GM18519 (cell line): ENCODE measurements at regions not wholly inside any gene's neighbourhood (a gene's known extent, or its start where the extent isn't known, plus 50 kb on each side); places are given as distances from the start of the nearest gene placed in this dataset.

Experiments
- ATAC-seq: cut with Tn5 transposase; IDR thresholded peaks from one replicate; pipeline ENCODE4 v1.9.1; 2021; ENCODE audit warnings: mild to moderate bottlenecking, moderate library complexity; ENCODE audit not compliant: unreplicated experiment, low FRiP score

DNA sequence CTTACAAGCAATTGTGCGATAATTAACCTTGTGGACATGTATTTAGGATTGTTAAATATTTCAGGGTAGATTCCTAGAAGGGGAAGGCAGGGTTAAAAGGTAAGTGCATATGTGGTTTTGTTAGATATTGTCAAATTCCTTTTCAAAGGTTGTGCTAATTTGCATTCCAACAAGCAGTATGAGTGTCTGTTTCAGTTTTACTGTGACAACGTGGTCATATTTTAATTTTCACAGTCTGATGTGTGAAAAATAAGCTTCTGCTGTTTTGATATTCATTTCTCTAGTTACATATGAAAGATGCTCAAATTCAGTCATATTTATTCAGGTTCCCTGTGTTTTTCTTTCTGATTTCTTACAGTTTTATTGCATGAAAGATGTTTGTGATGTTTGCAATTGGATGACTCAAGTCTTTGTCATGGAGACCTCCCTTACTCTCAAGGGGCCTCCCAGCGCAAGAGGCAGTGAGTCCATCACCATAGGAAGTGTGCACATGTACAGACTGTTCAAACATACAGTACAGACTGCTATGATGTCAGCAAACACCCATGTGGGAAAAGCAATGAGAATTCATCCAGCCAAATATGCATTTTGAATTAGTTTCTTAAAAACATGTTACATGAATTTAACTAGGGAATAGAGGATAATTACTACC, 310.8 kb downstream of the GALR1 start:
- ATAC-seq: peak; percentile 76

DNA sequence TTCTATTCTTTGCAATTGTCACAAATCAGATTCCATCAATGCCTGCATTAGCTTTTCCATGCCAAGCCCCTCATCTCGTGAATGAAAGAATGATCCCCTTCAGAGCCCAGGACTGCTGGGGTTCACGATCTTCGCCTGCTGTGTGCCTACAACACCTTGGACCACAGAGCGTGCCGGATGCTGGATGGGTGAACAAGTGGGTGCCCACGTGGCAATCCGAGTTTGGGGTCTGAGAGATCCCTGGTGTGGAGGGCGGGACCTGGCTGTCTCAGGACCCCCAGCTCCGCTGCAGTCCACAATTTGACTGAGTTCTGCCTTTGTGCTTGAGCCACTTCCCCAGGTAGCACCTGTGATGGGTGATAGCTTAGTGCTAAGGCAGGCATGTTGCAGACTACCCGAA, 317.0 kb downstream of the GALR1 start:
- no peak for ATAC-seq

DNA sequence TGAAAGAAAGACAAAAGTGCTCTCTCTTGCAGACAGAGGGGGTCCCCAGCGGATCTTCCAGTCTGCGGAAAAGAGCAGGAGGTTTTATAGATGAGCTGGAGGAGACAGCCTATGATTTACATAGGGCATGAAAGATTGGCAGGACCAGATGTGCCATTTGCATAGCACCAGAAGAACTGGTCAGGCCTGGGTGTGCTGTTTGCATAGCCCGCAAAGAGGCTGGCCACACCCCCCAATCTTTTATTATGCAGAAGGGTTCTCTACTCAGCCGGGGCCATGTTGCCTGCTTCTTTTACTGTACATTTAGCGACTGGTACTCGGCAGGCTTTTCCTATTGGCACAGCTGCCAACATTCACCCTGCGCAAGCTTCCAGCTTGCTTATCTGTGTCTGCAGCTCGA, 317.6 kb downstream of the GALR1 start:
- no peak for ATAC-seq

DNA sequence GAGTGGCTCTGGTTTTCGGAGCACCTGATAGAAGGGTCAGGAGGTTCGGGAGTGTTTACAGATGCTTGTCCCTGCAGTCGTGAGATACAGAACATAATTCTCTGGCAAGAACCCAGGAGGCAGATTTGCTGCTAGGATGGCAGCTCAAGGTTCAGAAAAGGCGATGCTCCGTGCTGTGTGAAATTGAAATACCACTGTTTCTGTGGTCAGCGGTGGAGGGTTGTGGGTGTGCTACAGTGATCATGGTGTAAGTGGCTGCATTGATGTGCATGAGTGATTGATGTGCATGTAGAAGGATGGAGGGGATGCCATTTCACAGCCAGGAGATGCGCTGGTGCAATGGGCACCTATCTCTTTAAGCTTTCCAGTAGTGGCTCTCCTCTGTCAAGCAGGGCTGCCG, 322.1 kb downstream of the GALR1 start:
- ATAC-seq: no peak

DNA sequence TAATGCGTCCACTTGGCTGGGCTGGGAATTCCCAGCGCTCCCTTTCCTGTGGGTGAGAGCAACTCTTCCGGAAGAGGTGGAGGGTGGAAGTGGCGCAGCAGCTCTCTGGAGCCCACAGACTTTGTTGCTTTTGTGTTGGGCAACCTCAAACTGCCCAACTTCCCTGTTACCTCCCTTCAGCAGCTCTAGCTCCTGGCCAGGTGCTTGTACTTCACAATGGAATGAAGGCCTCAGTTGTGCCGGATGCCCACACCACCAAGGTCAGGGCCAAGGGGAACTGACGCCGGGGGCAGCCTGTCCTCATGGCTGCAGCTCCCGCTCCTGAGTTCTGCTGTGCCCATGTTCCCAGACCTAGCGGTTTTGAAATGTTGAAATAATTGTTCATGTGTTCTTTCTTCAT, 322.9 kb downstream of the GALR1 start:
- ATAC-seq: no peak

DNA sequence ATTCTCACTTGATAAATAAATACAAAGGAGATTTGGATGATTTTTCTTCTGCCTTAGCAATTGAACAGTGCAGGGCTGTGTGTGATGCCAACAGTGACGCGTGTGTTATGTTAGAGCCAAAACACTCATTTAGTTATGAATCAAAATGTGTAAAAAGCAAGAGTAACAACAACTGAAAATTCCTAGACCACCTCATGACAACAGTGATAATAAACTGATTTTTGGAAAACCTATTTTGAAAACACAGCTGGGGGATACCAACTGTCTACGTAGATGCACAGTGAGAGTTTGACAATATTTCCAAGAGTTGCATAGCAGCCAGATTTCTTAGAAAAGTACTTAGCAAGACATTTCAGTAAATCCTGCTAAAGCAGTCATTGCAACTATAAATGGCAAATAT, 323.9 kb downstream of the GALR1 start:
- ATAC-seq: no peak

DNA sequence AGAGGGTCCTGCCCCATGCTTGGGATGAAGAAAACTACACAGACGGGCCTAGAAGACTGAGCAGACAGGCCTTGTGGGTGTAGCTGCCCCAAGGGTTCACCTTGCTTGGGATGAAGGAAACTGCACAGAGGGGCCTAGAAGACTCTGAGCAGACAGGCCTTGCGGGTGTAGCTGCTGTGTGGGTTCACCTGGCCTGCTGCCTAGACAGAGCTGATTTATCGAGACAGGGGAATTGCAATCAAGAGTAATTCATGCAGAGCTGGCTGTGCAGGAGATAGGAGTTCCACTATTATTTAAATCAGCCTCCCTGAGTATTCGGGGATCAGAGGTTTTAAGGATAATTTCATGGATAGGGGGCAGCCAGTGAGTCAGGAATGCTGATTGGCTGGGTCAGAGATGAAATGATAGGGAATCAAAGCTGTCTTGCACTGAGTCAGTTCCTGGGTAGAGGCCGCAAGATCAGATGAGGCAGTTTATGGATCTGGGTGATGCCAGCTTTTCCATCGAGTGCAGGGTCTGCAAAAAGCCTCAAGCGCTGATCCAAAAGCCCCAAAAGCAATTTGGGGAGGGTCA, 341.4 kb downstream of the GALR1 start:
- no peak for ATAC-seq

DNA sequence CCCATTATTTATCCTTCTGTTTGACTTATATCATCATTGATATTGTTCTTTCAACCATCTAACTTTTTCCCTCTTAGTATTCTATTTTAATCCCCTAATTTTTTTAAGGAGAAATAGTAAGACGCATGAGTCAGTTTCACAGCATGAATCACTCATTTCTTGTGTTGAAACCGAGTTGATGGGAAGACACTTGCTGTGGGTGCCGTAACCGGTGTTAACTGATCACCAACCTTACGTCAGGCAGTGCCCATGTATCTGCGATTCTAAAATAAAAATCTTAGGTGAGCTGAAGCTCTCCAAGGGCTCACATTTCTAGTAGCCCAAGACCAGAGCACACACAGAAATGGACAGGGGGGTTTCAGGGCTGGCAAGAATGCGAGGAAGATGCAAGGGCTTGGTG, 348.1 kb downstream of the GALR1 start:
- no peak for ATAC-seq

DNA sequence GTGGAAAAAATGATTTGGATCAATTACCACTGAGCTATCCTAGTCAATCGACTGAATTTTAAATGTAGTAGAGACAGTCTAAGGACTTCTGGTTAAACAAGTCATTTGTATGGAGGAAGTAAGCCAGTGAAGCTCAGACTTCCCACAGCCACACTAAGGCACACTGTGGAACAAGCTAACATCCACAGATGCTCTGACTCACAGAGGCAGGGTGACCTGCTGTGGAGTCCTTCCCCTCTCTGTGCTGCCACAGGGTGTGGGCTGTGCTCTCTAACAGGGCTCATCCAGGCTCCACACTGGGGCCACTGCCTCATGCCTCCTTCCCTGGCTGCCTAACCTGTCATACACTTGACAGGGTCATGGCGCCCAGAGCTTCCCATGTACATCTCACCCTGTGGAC, 351.0 kb downstream of the GALR1 start:
- ATAC-seq: no peak

DNA sequence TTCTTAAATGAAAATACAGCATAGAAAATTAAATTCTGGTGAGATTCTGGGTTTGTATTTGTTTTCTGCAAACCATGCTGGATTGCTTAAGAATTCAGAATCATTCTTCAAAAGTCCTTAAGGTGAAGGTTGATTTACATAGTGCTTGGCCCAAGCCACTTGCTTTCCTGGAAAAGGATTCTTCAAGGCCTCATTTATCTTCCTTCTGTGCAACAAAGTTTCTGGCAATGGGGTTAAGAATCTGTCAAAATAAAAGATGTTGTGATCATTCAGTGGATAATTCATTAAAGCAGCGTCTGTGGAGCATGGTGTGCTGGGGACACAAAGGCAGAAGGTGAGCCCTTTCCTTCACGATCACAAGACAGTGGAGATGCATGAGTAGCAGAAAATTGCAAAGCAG, 351.9 kb downstream of the GALR1 start:
- no peak for ATAC-seq

DNA sequence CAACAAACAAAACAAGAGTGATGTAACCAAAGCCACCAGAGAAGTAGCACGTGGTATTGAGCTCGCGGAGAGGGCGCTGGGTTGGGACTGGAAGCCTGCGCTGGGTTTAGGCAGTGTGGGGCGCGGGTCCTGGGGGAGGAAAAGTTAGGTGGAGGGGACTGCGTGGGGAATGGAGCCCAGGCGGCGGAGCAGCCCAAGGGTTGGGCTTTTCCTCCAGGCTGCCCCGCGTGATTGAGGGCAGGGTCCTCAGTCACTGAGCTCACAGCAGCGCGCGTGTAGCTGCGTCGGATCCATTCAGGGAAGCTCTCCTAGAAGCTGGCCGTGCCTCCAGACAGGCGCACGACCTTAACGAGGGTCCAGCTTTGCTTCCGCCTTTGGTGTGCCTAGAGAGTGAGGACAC, 357.4 kb downstream of the GALR1 start:
- no peak for ATAC-seq

DNA sequence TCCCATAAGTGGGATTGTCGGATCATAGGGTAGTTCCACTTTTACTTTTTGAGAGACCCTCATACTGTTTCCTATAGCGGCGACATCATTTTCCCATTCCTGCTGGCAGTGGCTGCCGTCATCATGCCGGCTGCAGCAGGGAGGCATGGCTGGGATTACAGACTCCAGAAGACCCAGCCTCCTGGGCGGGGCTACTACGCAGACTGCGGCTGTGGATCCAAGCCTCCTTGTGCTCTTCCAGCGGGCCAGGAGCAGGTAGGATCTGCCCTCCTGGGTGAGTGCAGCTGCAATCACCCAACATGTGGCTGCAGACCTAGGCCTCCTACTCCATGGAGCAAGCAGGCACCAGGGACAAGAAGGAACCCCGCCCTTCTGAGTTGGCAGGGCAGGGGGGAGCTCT, 359.2 kb downstream of the GALR1 start:
- ATAC-seq: no peak

DNA sequence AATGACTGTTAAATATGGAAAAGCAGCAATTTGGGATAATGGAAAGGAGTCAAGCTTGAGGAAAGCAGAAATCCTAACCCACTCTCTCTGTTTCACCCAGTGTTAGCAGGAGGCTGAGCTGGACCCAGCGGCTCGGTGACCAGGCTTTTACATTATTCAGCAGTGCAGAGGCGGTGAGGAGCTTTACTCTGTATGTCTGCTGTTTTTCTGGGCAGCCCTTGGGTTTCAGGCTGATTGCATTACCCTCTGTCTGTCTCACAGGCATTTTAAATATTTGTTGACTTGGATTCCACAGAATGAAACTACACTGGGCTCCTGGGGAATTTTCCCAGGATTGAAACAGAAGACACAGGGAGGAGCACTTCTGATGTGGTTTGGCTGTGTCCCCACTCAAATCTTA, 368.0 kb downstream of the GALR1 start:
- no peak for ATAC-seq

DNA sequence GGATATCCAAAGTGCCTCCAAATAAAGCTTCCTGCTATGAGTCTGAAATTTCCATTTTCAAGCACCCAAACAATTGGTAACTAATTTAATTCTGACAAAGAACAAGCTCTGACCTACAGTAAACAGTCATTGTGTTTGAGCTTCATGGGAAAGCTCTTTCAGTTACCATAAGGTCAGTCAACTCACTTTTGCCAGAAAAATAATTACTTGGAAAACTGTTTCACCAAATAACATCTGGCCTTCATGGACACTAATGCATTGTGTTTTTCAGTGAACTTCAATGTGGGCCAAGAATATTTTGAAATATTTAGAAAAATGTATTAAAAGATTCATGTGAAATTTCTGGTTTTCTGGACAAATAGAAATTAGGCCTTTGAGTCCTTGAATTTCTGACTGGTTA, 369.9 kb downstream of the GALR1 start:
- no peak for ATAC-seq

DNA sequence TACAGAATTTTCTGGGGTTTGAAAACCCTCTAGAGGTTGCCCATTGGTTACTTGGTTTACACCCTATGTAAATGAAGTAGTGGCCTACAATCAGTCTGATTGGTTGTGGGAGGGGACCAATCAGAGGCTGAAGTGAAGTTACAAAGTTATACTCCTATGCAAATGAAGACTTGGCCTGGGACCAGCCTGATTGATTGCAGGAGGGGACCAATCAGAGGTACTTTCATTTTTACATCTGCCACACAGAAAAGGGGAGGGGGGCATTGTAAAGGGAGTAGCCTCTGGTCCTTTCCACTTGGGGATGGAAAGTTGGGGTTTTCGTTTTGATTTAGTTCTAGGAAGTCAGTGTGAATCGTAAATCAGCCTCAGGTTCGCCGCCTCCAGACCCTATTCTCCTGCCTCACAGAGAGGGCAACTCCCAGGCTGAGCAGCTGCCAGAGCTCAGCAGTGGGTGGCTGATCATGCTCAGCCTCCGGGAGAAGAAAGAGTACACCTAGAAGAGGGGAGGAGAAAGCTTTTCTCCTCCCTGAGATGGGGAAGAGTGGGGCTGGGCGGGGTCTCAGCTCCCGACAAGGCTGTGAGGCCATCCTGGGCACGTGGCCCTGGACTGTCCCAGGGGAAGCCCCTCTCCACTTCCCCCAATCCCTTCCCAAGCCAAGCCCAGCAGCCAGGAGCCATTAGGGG, 372.5 kb downstream of the GALR1 start:
- no peak for ATAC-seq

DNA sequence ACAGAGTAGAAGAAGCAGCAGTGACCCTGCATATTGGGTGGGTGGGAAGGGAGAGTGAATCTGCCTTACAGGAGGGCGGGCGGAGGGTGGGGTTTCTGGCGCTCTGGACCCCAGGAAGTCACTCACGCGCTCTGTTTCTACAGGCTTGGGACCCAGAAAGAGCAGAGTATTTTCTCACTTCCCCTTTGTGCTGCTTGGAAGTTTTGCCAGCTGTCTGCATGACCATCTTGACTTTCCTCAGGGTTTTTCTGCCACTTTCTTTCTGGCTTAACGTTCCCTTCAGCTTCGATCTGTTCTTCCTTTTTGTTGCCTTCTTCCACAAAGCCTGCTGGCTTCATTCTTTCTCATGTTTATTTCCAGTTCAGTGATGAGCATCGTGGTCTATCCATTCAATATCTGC, 383.1 kb downstream of the GALR1 start:
- peak; percentile 88 for ATAC-seq

DNA sequence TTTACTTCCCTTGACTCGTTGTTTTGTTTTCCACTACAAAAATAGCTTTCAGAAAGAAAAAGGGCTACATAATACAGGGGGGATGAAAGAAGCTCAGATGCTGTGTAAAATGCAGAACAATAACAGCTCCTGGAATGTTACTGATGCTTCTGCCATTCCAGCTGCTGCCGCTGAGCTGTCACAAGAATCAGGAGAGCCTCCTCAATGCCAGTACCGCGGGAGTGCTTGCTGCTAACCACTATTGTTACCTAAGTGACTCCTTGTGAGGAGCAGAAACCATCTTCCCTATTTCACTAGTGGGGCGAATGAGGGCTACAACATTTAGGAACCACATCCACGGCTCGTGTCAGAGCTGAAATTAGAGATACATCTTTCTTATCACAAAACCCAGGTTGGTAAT, 384.8 kb downstream of the GALR1 start:
- no peak for ATAC-seq

DNA sequence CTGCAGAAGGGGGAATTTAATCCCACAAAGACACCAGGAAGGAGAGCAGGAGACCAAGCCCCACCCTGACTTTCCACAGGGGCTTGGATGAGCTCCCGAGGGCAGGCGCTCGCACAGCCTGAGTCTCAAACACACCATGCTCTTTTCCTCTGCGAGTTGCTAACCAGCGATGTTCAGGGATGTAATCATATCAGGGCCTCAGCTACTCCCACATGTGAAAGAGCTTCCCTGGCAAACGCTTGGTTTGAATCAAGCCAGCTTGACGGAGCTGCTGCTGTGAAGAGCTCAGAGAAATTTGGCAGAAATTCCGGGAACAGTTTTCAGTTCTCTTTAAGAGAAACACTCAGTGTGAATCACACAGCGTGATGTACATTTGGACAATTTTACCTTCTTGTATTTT, 385.8 kb downstream of the GALR1 start:
- no peak for ATAC-seq

DNA sequence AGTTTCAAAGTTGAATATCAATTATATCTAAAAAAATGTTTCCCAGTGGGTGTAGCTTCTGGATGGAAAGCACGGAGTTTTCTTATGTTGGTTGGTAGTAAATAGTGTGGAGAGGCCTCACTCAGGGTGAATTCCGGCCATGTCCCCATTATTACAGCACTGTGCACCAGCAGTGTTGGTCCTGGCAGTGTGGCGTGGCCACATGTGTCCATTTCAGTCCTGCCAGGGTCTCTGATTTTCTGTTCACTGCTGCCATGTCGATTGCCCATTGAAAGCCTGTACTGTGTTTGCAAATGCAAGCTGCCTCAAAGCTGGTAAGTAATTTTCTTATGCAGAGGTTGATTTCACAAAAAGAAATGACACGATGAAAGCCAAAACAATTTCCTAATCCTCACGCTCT, 386.2 kb downstream of the GALR1 start:
- ATAC-seq: no peak

DNA sequence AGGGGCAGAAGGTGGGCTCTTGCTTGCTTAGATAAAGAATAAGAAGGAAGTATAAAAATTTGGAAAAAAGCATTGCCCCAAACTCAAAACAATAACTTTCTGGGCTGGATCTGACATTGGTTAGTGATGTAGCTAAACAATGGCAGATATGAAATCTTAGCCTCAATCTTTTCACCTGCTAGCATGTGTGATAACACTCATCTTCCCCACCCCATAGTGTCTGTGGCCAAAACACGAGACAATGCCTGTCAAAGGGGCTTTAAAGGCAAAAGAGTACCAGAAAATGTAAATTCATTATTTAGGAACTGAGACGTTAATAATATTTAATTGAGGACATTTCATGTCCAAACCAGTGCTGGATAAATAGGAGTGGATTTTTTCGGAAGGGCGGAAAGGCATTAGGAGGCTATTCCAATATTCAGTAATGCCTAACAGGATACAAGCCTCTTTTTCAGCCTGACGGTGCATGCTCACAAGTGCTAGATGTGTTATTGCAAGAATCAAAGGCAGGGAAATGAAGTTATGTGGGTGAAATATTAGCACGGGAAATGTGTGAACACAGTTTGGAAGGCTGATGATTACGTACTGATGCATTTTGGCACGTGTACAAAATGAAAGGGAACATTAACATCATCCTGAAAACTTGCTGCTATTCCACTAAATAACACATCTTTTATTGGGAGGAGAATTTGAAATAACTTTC, 395.7 kb downstream of the GALR1 start:
- no peak for ATAC-seq

DNA sequence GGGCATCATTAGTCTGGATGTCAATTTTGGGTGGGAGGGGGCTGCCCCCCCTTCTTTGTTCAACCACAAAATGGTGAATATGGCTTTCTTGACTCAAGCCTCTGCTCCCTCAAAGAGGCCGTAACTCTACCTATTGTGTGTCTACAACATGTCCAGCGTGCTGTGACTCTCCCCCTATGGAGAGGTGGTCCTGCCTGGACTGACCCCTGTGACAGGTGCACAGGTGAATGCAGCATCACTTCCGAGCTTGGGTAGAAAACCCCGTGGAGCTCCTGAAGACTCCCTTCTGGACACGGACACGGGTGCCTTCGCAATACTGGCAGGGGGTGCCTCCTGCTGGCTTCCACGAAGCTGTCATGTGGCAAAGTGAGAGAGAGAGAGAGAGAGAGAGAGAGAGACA, 397.8 kb downstream of the GALR1 start:
- no peak for ATAC-seq

DNA sequence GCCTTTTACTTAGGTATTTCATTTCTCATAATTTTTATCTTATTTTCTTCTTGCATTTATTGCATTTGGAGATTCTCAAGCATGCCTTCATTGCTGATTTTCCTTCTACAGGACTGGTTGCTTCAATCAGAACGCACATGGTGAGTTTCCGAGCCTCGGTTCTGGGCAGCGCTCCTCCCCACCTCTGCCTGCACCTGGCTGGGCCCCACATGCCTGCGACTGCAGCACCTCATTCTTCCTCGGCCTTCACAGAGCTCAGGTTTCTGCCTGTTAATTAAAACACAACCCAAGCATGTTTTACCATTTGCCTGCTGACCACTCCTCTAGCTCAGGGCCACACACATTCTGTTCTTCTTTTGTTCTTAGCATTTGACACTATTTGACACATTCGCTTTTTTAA, 398.8 kb downstream of the GALR1 start:
- ATAC-seq: no peak
